Endothelial cell (in vitro differentiated cells): ENCODE measurements at regions not wholly inside any gene's neighbourhood (a gene's known extent, or its start where the extent isn't known, plus 50 kb on each side); places are given as distances from the start of the nearest gene placed in this dataset.

ENCODE experiments used
- DNase-seq: peaks from one replicate; pipeline ENCODE4 v3.0.0; 2021; ENCODE audit warnings: low spot score
- H3K27ac Mint-ChIP-seq: one replicate; pipeline ENCODE4 v1.8.0; 2021; ENCODE audit warnings: mixed read lengths, inconsistent platforms; ENCODE audit not compliant: unreplicated experiment
- H3K27me3 Mint-ChIP-seq: one replicate; pipeline ENCODE4 v1.8.0; 2021; ENCODE audit warnings: mild to moderate bottlenecking, moderate library complexity, mixed read lengths, inconsistent platforms; ENCODE audit not compliant: unreplicated experiment
- H3K36me3 Mint-ChIP-seq: one replicate; pipeline ENCODE4 v1.8.0; 2021; ENCODE audit warnings: mild to moderate bottlenecking, low read depth, mixed read lengths, inconsistent platforms; ENCODE audit not compliant: unreplicated experiment
- H3K4me1 Mint-ChIP-seq: one replicate; pipeline ENCODE4 v1.8.0; 2021; ENCODE audit warnings: mild to moderate bottlenecking, mixed read lengths, inconsistent platforms; ENCODE audit not compliant: unreplicated experiment
- H3K4me3 Mint-ChIP-seq: one replicate; pipeline ENCODE4 v1.8.0; 2021; ENCODE audit warnings: mild to moderate bottlenecking, mixed read lengths, inconsistent platforms; ENCODE audit not compliant: unreplicated experiment
- H3K9me3 Mint-ChIP-seq: one replicate; pipeline ENCODE4 v1.8.0; 2021; ENCODE audit warnings: mixed read lengths, inconsistent platforms; ENCODE audit not compliant: unreplicated experiment
- TF ChIP-seq, protein P1 (sequence below): fragments of 200-600 bp; sonication (generic); IDR thresholded peaks from one replicate; pipeline ENCODE4 v1.5.0; 2021; ENCODE audit warnings: antibody characterized with exemption; ENCODE audit not compliant: unreplicated experiment

- no peaks in the 10 kb centered on the region for H3K4me1 Mint-ChIP-seq
- no peaks in the 10 kb centered on the region for H3K27me3 Mint-ChIP-seq
- DNase-seq = no peak
- no peak overlapping the region for H3K4me3 Mint-ChIP-seq
- H3K27ac Mint-ChIP-seq = no peak overlapping the region
- H3K36me3 Mint-ChIP-seq = no peaks in the 10 kb centered on the region
- H3K9me3 Mint-ChIP-seq = no peaks in the 10 kb centered on the region
- TF ChIP-seq, protein P1, sequence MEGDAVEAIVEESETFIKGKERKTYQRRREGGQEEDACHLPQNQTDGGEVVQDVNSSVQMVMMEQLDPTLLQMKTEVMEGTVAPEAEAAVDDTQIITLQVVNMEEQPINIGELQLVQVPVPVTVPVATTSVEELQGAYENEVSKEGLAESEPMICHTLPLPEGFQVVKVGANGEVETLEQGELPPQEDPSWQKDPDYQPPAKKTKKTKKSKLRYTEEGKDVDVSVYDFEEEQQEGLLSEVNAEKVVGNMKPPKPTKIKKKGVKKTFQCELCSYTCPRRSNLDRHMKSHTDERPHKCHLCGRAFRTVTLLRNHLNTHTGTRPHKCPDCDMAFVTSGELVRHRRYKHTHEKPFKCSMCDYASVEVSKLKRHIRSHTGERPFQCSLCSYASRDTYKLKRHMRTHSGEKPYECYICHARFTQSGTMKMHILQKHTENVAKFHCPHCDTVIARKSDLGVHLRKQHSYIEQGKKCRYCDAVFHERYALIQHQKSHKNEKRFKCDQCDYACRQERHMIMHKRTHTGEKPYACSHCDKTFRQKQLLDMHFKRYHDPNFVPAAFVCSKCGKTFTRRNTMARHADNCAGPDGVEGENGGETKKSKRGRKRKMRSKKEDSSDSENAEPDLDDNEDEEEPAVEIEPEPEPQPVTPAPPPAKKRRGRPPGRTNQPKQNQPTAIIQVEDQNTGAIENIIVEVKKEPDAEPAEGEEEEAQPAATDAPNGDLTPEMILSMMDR = no peak
These were observed 277.4 kb upstream of the PHYHIPL start for GRCh38 chr10:58898854-58899573.

- H3K9me3 Mint-ChIP-seq = no peaks in the 10 kb centered on the region
- H3K27ac Mint-ChIP-seq = no peak overlapping the region
- DNase-seq = no peak
- H3K4me3 Mint-ChIP-seq = no peak overlapping the region
- H3K27me3 Mint-ChIP-seq = no peaks in the 10 kb centered on the region
- H3K4me1 Mint-ChIP-seq = no peaks in the 10 kb centered on the region
- TF ChIP-seq, protein P1 = no peak
- no peaks in the 10 kb centered on the region for H3K36me3 Mint-ChIP-seq
These were observed 275.3 kb upstream of the PHYHIPL start for GRCh38 chr10:58901092-58901646.

DNA sequence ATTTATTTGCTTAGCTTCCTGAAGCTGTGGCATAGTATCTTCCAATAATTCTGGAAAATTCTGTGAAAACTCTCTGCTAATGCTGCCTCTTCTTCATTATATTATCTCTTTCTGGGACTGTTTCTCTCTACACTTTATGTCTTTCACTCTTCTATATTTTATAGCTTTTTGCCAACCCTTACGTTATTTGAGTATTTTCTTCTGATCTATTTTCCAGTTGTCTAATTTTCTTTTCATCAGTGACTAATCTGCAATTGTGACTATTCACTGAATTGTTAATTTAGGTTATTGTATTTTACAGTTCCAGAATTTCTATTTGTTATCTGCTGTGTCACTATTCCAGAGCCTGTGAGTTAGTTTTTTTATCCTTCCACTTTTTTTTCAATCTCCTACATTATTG is 273.4 kb upstream of the PHYHIPL start:
- Mint-ChIP-seq H3K27ac (no peak overlapping the region), H3K9me3 (no peaks in the 10 kb centered on the region), H3K36me3 (no peaks in the 10 kb centered on the region), H3K27me3 (no peaks in the 10 kb centered on the region), H3K4me1 (no peaks in the 10 kb centered on the region), H3K4me3 (no peak overlapping the region)
- DNase-seq = no peak
- TF ChIP-seq, protein P1 = no peak

DNA sequence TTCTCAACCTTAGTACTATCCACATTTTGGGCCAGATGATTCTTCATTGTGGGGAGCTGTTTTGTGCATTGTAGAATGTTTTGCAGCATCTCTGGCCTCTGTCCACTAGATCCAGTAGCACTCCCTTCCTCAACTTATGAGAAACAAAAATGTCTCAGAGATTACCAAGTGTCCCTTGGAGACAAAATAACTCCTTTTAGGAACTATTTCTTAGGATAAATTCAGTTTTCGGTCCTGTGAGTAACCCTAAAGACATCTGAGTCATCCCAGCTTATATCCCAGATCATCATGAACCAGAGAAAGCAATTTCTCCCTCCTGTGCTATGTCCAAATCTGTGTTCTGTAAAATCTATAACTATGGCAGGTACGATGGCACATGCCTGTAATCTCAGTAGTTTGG is 266.6 kb upstream of the PHYHIPL start:
- H3K4me3 Mint-ChIP-seq = no peak overlapping the region
- no peak for DNase-seq
- H3K36me3 Mint-ChIP-seq = no peaks in the 10 kb centered on the region
- peaks cover 2% of the 10 kb centered on the region for H3K27me3 Mint-ChIP-seq
- H3K9me3 Mint-ChIP-seq = no peaks in the 10 kb centered on the region
- TF ChIP-seq, protein P1 = no peak
- no peaks in the 10 kb centered on the region for H3K4me1 Mint-ChIP-seq
- H3K27ac Mint-ChIP-seq = no peak overlapping the region

DNA sequence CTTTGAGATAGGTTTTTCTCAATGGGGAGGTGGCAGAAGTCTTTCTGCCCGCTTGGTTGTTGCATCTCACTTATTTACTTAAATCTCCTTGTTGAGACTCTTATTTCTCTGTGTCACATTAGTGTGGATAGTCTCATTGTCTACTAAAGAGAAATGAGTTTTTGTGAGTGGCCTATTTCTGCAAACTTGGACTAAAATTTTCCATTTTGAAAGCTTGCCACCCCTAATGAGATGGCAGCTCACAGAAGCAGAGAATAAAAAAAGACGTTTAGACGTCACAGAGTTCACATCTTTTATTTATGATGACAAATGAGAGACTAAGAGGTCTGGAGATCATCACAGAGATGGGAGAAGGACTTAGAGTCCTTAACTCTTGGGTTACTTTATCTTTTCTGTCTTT is 262.7 kb upstream of the PHYHIPL start:
- TF ChIP-seq, protein P1 = no peak
- Mint-ChIP-seq H3K9me3 (no peaks in the 10 kb centered on the region), H3K4me3 (no peak overlapping the region), H3K4me1 (no peaks in the 10 kb centered on the region), H3K27ac (no peak overlapping the region), H3K36me3 (no peaks in the 10 kb centered on the region), H3K27me3 (peaks cover 2% of the 10 kb centered on the region)
- no peak for DNase-seq
